H1 (cell line): ENCODE measurements at regions not wholly inside any gene's neighbourhood (a gene's known extent, or its start where the extent isn't known, plus 50 kb on each side); places are given as distances from the start of the nearest gene placed in this dataset.

ENCODE experiments used
- CTCF ChIA-PET: fragments of 300-600 bp; sonication (Branson Sonifier 250); formaldehyde crosslinking; loops from one replicate; lab custom pipeline; 2021; ENCODE audit not compliant: partially characterized antibody; lab: Charles Lee
- POLR2A ChIA-PET: fragments of 300-600 bp; sonication (Branson Sonifier 250); formaldehyde crosslinking; loops from one replicate; lab custom pipeline; 2021; ENCODE audit warnings: inconsistent platforms; ENCODE audit not compliant: partially characterized antibody; lab: Charles Lee
- DNase-seq, 2 experiments: peaks; one replicate each; pipeline versions ENCODE4 v3.0.0 to v3.0.0-alpha.2; 2010 to 2022; ENCODE audit warnings: low spot score in 2 of 2, low read depth in 1 of 2, mixed read lengths in 1 of 2
- FAIRE-seq: peaks from 2 replicates; lab custom pipeline; 2011; peaks lifted over from hg19 to GRCh38; lab: Jason Lieb, UNC
- H2AFZ ChIP-seq: 2 replicates; pipeline ENCODE4 v1.8.1; 2012; ENCODE audit warnings: low read length, inconsistent platforms
- H2AK5ac ChIP-seq: 2 replicates; pipeline ENCODE4 v1.6.1; 2013; ENCODE audit warnings: low read depth, low read length
- H2BK120ac ChIP-seq: replicated peaks from 2 replicates; pipeline ENCODE3; 2013; ENCODE audit warnings: low read depth, low read length, inconsistent platforms
- H2BK12ac ChIP-seq: 2 replicates; pipeline ENCODE4 v1.6.1; 2013; ENCODE audit warnings: low read depth, low read length
- H2BK15ac ChIP-seq: 2 replicates; pipeline ENCODE4 v1.6.1; 2013; ENCODE audit warnings: low read length
- H2BK20ac ChIP-seq: 2 replicates; pipeline ENCODE4 v1.6.1; 2013; ENCODE audit warnings: low read length
- H2BK5ac ChIP-seq: 2 replicates; pipeline ENCODE4 v1.6.1; 2013; ENCODE audit warnings: low read depth, low read length
- H3K14ac ChIP-seq: 2 replicates; pipeline ENCODE4 v1.6.1; 2013; ENCODE audit warnings: inconsistent platforms; ENCODE audit not compliant: insufficient read length
- H3K18ac ChIP-seq: 2 replicates; pipeline ENCODE4 v1.6.1; 2013; ENCODE audit warnings: low read length; ENCODE audit errors: extremely low read depth
- H3K23ac ChIP-seq: 2 replicates; pipeline ENCODE4 v1.6.1; 2013; ENCODE audit warnings: inconsistent platforms; ENCODE audit not compliant: insufficient read length
- H3K23me2 ChIP-seq: 2 replicates; pipeline ENCODE4 v1.6.1; 2013; ENCODE audit warnings: low read depth, low read length
- H3K27ac ChIP-seq: 2 replicates; pipeline ENCODE4 v1.6.1; 2011; ENCODE audit warnings: low read depth, low read length, inconsistent platforms
- H3K27me3 ChIP-seq, 4 experiments: replicated peaks in 1 of 4; 1 replicate in 1 of 4; 2 replicates in 3 of 4; pipeline versions ENCODE4 v1.6.1 to v1.8.1; 2011 to 2013; ENCODE audit warnings: low read length in 3 of 4, mild to moderate bottlenecking in 3 of 4, inconsistent platforms in 2 of 4, mixed read lengths in 2 of 4, moderate library complexity in 1 of 4; ENCODE audit not compliant: control insufficient read depth in 3 of 4, insufficient read depth in 3 of 4; ENCODE audit errors: extremely low read depth in 1 of 4
- H3K36me3 ChIP-seq, 4 experiments: 2 replicates each; pipeline versions ENCODE4 v1.6.1 to v1.8.1; 2011 to 2013; ENCODE audit warnings: mild to moderate bottlenecking in 4 of 4, low read length in 3 of 4, moderate library complexity in 2 of 4, control low read depth in 1 of 4, inconsistent platforms in 1 of 4; ENCODE audit not compliant: insufficient read depth in 4 of 4, control insufficient read depth in 2 of 4
- H3K4ac ChIP-seq: replicated peaks from 2 replicates; pipeline ENCODE3; 2013; ENCODE audit warnings: low read length, low read depth, mixed read lengths, inconsistent platforms; ENCODE audit not compliant: insufficient read length
- H3K4me1 ChIP-seq, 4 experiments: replicated peaks in 1 of 4; 1 replicate in 1 of 4; 2 replicates in 3 of 4; pipeline versions ENCODE4 v1.6.1 to v1.8.1; 2011 to 2013; ENCODE audit warnings: low read length in 3 of 4, inconsistent platforms in 2 of 4, mixed read lengths in 1 of 4; ENCODE audit not compliant: insufficient read depth in 4 of 4, control insufficient read depth in 3 of 4
- H3K4me2 ChIP-seq, 2 experiments: 2 replicates each; pipeline versions ENCODE4 v1.6.1 to v1.8.1; 2011 to 2013; ENCODE audit warnings: low read depth in 2 of 2, low read length in 2 of 2, control low read depth in 1 of 2, inconsistent platforms in 1 of 2, mild to moderate bottlenecking in 1 of 2; ENCODE audit not compliant: insufficient read depth in 1 of 2
- H3K4me3 ChIP-seq, 4 experiments: fragments of 200-600, 300-600 bp in 1 of 4; sonication (generic), shearing (Covaris generic), sonication (Bioruptor Twin) in 1 of 4; 2 replicates each; pipeline versions ENCODE4 v1.5.1 to v1.8.1; 2011 to 2016; ENCODE audit warnings: low read length in 4 of 4, low read depth in 3 of 4, control low read depth in 2 of 4, inconsistent platforms in 2 of 4, mild to moderate bottlenecking in 2 of 4, mixed read lengths in 1 of 4, moderate library complexity in 1 of 4; ENCODE audit not compliant: insufficient read depth in 2 of 4; ENCODE audit errors: extremely low read depth in 1 of 4
- H3K56ac ChIP-seq: replicated peaks from 2 replicates; pipeline ENCODE3; 2013; ENCODE audit warnings: low read depth, mild to moderate bottlenecking, mixed read lengths, low read length, inconsistent platforms; ENCODE audit not compliant: insufficient read length
- H3K79me1 ChIP-seq: 2 replicates; pipeline ENCODE4 v1.6.1; 2013; ENCODE audit warnings: low read depth, low read length, control low read depth
- H3K79me2 ChIP-seq, 2 experiments: 2 replicates each; pipeline versions ENCODE4 v1.6.1 to v1.8.1; 2012 to 2013; ENCODE audit warnings: low read length in 2 of 2, mild to moderate bottlenecking in 2 of 2, inconsistent platforms in 1 of 2; ENCODE audit not compliant: insufficient read depth in 2 of 2, control insufficient read depth in 1 of 2
- H3K9ac ChIP-seq, 4 experiments: replicated peaks in 1 of 4; 1 replicate in 1 of 4; 2 replicates in 3 of 4; pipeline versions ENCODE4 v1.6.1 to v1.8.1; 2011 to 2013; ENCODE audit warnings: low read depth in 3 of 4, low read length in 3 of 4, control low read depth in 2 of 4, mild to moderate bottlenecking in 2 of 4, moderate library complexity in 2 of 4, inconsistent platforms in 1 of 4; ENCODE audit errors: extremely low read depth in 1 of 4
- H3K9me3 ChIP-seq, 2 experiments: 2 replicates each; pipeline versions ENCODE4 v1.6.1 to v1.8.1; 2012 to 2013; ENCODE audit warnings: mild to moderate bottlenecking in 2 of 2, moderate library complexity in 2 of 2, control low read depth in 1 of 2, inconsistent platforms in 1 of 2, low read depth in 1 of 2, low read length in 1 of 2, mixed read lengths in 1 of 2; ENCODE audit not compliant: insufficient read depth in 2 of 2
- H4K20me1 ChIP-seq, 2 experiments: replicated peaks in 1 of 2; 2 replicates each; pipeline versions ENCODE3 to v1.8.1; 2011 to 2013; ENCODE audit warnings: inconsistent platforms in 2 of 2, low read length in 2 of 2, mild to moderate bottlenecking in 1 of 2; ENCODE audit not compliant: insufficient read depth in 2 of 2, control insufficient read depth in 1 of 2
- H4K5ac ChIP-seq: 2 replicates; pipeline ENCODE4 v1.6.1; 2013; ENCODE audit warnings: low read length, low read depth, mixed read lengths, inconsistent platforms; ENCODE audit not compliant: insufficient read length
- H4K8ac ChIP-seq: 2 replicates; pipeline ENCODE4 v1.8.0; 2013; ENCODE audit warnings: mild to moderate bottlenecking, moderate library complexity, low read length, inconsistent platforms; ENCODE audit not compliant: insufficient read depth; ENCODE audit errors: extremely low read depth
- H4K91ac ChIP-seq: replicated peaks from 2 replicates; pipeline ENCODE3; 2013; ENCODE audit warnings: low read length, mixed read lengths, inconsistent platforms; ENCODE audit not compliant: insufficient read length
- CBX5 ChIP-seq: fragments of 300-800, 300-1000 bp; sonication (generic); IDR thresholded peaks from 2 replicates; pipeline ENCODE4 v1.7.1; 2016; ENCODE audit warnings: antibody characterized with exemption, low read length, low read depth
- GTF2F1 ChIP-seq: IDR thresholded peaks from 2 replicates; pipeline ENCODE4 v1.6.1; 2012; ENCODE audit warnings: low read depth, low read length, improper control_type of control experiment, borderline replicate concordance
- WGBS, 2 experiments: shearing (Covaris generic) in 1 of 2; methylation state at CpG; one replicate each; pipeline versions ENCODE4 v1.1.6 to v1.1.7; 2013 to 2015; ENCODE audit warnings: low lambda C conversion rate in 2 of 2, mixed read lengths in 2 of 2, inconsistent platforms in 1 of 2, low coverage in 1 of 2, missing lambda C conversion rate in 1 of 2; ENCODE audit not compliant: insufficient replicate concordance in 2 of 2, insufficient coverage in 1 of 2, insufficient read length in 1 of 2; ENCODE audit errors: extremely low coverage in 1 of 2, missing lambda C conversion rate in 1 of 2; 5-methylcytosine and 5-hydroxymethylcytosine counted together

GRCh38 chr1:182256931-182257330 is 134.7 kb downstream of the GLUL start:
- H3K9me3 ChIP-seq: no peaks in the 10 kb centered on the region
- H2BK12ac ChIP-seq: no peak overlapping the region
- no peak overlapping the region for H2AK5ac ChIP-seq
- no peak overlapping the region for H3K18ac ChIP-seq
- ChIA-PET CTCF (interaction anchor here (1.2 to 1.4 kb wide), 2 partner anchors 24 to 64 kb away, joined by 4 read pairs; no protein-coding TSS in a partner anchor), POLR2A (no interaction called here)
- no peak overlapping the region for H2BK120ac ChIP-seq
- H3K4me2 ChIP-seq: no peak overlapping the region
- no peaks in the 10 kb centered on the region for H3K23me2 ChIP-seq
- H3K14ac ChIP-seq: no peak overlapping the region
- no peak overlapping the region for H4K5ac ChIP-seq
- H3K4me3 ChIP-seq: no peak overlapping the region
- H2BK15ac ChIP-seq: no peak overlapping the region
- no peaks in the 10 kb centered on the region for H3K4me1 ChIP-seq
- H3K4ac ChIP-seq: no peak overlapping the region
- H3K79me1 ChIP-seq: no peaks in the 10 kb centered on the region
- H4K91ac ChIP-seq: no peak overlapping the region
- DNase-seq (no peak), FAIRE-seq (no peak)
- H3K27me3 ChIP-seq: no peaks in the 10 kb centered on the region
- H2BK5ac ChIP-seq: no peak overlapping the region
- H3K23ac ChIP-seq: no peak overlapping the region
- no peak overlapping the region for H3K9ac ChIP-seq
- no peak for TF ChIP-seq CBX5
- no peak for TF ChIP-seq GTF2F1
- no peak overlapping the region for H2AFZ ChIP-seq
- no peaks in the 10 kb centered on the region for H3K79me2 ChIP-seq
- no peak overlapping the region for H3K56ac ChIP-seq
- H4K8ac ChIP-seq: no peak overlapping the region
- H3K27ac ChIP-seq: no peak overlapping the region
- no peaks in the 10 kb centered on the region for H3K36me3 ChIP-seq
- H4K20me1 ChIP-seq: no peaks in the 10 kb centered on the region
- 85% methylated on average over 4 of the region's 4 CpGs; no CpG with 5 or more reads in 1 of the 2 experiments for WGBS, 2 experiments
- H2BK20ac ChIP-seq: no peak overlapping the region
